C4-2B (cell line): ENCODE measurements at regions not wholly inside any gene's neighbourhood (a gene's known extent, or its start where the extent isn't known, plus 50 kb on each side); places are given as distances from the start of the nearest gene placed in this dataset.

Experiments used
- ZFX ChIP-seq: fragments of 450-650 bp; IDR thresholded peaks from 2 replicates; pipeline ENCODE4 v1.6.1; 2017
- TF ChIP-seq, protein P1 (sequence below): fragments of 450-650 bp; conservative IDR thresholded peaks from 2 replicates; pipeline ENCODE4 v1.5.1; 2017; ENCODE audit warnings: mild to moderate bottlenecking

- TF ChIP-seq, protein P1, sequence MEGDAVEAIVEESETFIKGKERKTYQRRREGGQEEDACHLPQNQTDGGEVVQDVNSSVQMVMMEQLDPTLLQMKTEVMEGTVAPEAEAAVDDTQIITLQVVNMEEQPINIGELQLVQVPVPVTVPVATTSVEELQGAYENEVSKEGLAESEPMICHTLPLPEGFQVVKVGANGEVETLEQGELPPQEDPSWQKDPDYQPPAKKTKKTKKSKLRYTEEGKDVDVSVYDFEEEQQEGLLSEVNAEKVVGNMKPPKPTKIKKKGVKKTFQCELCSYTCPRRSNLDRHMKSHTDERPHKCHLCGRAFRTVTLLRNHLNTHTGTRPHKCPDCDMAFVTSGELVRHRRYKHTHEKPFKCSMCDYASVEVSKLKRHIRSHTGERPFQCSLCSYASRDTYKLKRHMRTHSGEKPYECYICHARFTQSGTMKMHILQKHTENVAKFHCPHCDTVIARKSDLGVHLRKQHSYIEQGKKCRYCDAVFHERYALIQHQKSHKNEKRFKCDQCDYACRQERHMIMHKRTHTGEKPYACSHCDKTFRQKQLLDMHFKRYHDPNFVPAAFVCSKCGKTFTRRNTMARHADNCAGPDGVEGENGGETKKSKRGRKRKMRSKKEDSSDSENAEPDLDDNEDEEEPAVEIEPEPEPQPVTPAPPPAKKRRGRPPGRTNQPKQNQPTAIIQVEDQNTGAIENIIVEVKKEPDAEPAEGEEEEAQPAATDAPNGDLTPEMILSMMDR: no peak
- TF ChIP-seq ZFX: no peak
These were observed 368.4 kb upstream of the HS6ST1 start for GRCh38 chr2:128686881-128687555.
